HG03439 (cell line): ENCODE measurements at regions not wholly inside any gene's neighbourhood (a gene's known extent, or its start where the extent isn't known, plus 50 kb on each side); places are given as distances from the start of the nearest gene placed in this dataset.
"Not testable (repeated sequence)": the region's sequence is repeated elsewhere in the genome, so short reads cannot be mapped to it uniquely, and the experiment has no call there.

Experiments used
- ATAC-seq: cut with Tn5 transposase; IDR thresholded peaks from one replicate; pipeline ENCODE4 v1.9.1; 2021; ENCODE audit warnings: mild to moderate bottlenecking, moderate library complexity; ENCODE audit not compliant: unreplicated experiment

DNA sequence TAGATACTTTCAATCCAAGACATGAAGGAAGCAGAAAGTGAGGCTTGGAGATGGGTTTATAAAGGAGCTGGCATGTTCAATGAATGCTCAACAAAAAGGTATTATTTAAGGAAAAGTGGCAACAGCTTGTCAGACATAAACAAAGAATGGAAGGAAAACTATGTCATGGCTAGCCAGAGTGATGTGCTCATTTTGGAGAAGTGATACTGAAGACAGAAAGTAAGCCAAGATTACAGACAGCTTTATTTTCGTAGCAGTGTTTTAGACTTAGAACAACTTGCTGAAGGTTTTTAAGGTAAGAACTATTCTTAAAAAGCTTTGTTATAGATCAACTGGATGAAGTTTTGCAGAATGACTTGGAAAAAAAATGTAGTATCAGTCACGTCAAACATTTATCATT is 160.5 kb upstream of the FERD3L start:
- ATAC-seq: no peak

DNA sequence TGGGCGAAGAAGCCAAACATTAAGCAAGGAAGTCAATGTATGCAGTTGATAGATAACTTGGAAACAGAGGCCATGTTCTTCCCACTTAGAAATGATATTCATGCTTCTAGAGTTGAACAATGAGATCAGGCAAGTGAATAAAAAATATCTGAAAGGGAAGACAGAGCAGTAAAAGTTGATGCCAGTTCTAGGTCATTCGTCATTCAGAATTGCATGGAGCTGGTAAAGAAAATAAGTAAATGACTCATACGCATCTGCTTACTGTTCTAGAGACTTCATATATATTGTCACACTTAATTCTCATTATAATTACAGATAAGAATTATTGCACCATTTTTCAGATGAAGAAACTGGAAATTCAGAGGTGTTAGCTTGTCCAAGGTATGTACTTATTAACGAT is 158.9 kb upstream of the FERD3L start:
- no peak for ATAC-seq

GRCh38 chr7:19302731-19303130 is 157.5 kb upstream of the FERD3L start:
- no peak for ATAC-seq

DNA sequence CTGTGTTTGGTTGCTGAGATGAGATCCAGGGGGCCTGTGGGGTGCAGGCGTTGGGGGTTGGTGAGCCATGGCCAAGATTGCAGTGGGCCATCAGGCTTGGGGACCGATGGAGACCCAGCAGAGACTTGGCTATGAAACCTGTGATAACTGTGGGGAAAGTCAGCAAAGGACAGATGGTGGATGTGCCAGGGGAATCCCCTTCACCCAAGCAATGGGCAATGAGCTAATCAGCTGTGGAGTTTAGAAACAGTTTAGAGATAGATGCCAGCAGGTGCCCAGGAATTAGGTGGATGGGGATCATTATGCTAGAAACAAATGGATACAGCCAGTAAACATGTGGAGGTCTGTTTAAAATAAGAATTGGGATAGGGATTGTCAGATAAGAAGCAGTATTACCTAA is 151.4 kb upstream of the FERD3L start:
- ATAC-seq: no peak

DNA sequence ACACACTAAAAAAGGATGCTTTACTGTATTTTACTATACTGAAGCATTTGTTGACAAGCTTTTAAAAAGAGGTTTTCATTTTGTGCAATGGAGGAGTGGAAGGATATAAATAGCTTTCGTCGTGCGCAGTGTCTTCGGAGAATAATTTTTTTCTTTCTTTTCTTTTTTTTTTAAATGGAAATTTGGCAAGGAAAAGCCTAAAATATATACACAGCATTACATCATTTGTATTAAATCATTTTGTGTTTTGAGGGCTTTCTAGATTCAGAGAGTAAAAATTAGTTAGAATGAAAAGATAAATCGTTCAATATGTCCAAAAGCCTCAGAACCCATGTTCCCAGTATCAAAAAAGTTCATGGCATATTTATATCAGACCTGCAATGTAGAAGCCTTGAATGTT is 150.2 kb upstream of the FERD3L start:
- ATAC-seq: no peak

- ATAC-seq: no peak
These were observed 149.4 kb upstream of the FERD3L start for GRCh38 chr7:19294619-19295018.

- ATAC-seq: no peak
These were observed 148.2 kb upstream of the FERD3L start for GRCh38 chr7:19293431-19293830.

DNA sequence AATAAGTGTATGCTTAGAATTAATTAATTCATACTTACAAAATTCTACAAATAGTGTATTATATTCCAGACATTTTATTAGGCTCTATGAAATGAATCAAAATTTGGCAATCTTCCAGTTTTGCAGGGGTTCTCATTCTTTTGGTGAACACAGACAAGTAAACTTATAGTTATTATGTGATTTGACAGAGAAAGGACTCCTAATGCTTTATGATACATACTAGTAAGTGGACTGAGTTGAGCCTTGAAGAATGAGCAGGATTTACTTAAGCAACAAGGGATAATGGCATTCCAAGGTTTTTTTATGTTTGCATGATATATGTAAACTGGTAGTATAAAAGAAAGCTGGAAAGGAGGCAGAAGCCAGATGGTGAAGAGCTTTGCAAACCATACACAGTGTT is 145.7 kb upstream of the FERD3L start:
- ATAC-seq: no peak

DNA sequence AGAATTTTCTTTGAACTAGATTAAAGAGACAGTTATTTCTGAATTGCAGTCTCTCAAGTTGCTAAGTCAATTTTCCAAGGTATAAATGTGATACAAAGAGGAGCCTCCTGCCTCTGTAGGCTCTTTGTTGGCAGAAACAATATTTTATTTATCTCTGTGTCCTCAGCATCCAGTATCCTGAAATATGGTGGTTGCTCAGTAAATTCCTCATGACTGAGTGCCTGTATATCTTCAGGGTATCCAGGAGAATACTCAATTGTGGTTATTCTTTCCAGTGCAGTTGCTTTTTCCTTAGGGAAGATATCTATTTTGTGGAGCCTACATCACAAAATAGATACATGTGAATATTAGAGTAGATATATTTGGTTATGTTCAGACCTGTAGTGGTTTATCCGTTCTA is 144.8 kb upstream of the FERD3L start:
- ATAC-seq: no peak

GRCh38 chr7:19284596-19285300 is 139.5 kb upstream of the FERD3L start:
- ATAC-seq: no peak

DNA sequence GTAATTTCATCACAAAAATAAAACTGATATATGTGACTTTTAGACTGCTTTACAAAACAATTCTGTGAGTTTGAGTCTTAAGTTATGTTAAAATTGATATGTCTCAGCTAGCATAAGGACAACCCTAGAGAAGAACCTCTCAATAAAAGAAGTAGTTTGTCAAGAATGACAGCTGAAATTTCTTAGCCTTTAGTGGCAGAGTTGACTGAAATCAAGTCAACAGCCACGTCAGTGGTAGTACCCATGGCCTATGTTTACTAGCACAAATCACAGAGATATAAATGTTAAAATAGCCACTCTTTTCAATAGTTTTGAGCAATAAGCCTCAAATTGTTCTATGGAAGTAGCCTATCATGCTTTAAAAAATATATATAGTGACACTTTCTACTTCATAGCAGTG is 138.9 kb upstream of the FERD3L start:
- no peak for ATAC-seq

DNA sequence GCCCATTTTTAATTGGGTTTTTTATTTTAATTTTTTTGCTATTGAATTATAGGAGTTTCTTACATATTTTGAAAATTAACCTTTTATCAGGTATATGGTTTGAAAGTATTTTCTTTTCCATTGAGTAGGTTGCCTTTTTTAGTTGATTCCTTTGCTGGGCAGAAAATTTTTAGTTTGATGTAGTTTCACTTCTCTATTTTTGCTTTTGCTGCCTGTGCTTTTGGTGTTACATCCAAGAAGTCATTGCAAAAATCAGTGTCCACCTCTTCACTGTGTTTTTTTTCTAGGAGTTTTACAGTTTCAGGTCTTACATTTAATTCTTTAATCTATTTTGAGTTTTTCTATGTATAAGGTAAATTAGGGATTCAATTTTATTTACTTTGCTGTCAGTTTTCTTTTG is 129.8 kb upstream of the FERD3L start:
- no peak for ATAC-seq

- ATAC-seq: not testable (repeated sequence)
These were observed 127.1 kb upstream of the FERD3L start for GRCh38 chr7:19272329-19272728.

- ATAC-seq: no peak
These were observed 124.1 kb upstream of the FERD3L start for GRCh38 chr7:19269301-19269700.

- no peak for ATAC-seq
These were observed 123.5 kb upstream of the FERD3L start for GRCh38 chr7:19268737-19269136.

DNA sequence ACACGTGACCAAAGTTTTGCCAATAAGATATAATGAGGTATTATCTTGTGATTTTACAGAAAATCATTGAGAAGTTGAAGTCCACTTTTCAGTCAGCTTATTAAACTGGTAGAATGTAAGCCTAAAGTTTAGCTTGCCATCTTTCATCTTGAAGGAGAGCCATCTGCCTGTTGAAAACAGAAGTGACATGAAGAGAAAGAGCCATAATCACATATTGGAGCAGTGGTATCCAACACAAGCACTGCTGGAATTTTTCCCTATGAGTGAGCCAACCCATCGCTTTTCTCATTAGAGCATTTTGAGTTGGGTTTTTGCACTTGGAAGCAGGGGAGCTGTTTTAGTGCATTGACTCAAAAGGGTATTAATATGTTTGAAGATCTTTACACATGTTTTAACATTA is 117.6 kb upstream of the FERD3L start:
- no peak for ATAC-seq

DNA sequence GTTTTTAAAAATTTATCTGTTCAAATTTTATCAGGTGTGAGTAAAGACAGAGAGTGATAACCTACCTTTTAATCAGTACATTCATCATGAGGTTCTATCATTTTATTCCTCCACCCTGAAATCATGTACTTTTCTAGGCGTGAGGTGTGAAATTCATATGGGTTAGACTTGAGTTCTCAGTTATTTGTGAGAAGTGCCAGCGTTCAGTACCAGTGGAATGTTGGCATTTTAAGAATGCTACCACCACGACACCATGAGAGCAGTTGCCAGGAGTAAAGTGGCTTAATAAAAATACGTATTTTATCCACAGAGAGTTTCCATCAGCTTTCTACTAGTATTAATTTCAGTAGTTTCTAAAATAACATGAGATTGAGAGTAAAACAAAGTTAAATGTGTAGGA is 104.1 kb upstream of the FERD3L start:
- no peak for ATAC-seq

GRCh38 chr7:19248681-19249080 is 103.5 kb upstream of the FERD3L start:
- ATAC-seq: no peak

- no peak for ATAC-seq
These were observed 102.9 kb upstream of the FERD3L start for GRCh38 chr7:19248115-19248514.

DNA sequence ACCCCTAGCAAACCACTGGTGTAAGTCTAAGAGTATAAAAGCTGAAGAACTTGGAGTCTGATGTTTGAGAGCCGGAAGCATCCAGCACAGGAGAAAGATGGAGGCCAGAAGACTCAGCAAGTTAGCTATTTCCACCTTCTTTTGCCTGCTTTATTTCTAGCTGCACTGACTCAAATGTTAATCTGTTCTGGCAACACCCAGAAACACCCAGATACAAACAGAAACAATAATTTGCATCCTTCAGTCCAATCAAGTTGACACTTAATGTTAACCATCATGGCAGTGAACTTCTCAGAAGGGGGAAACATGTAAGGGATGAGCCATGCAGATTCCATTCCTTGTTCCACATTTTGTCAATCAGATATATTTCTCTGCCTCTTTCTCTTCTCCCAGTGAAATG is 101.8 kb upstream of the FERD3L start:
- ATAC-seq: no peak

DNA sequence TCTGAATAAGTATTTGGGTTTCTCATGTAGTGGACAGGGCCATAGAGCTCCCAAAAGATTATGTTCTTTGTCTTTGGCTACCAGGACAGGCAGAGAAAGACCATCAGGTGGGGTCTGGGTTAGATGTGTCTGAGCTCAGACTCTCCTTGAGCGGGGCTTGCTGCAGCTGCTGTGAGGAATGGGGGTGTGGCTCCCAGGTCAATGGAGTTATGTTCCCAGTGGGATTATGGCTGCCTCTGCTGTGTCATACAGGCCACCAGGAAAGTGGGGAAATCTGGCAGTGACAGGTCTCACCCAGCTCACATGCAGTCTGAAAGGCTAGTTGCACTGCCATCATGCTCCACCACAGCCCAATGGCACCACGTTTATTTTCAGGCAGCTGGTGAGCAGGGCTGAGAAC is 97.0 kb upstream of the FERD3L start:
- ATAC-seq: no peak

DNA sequence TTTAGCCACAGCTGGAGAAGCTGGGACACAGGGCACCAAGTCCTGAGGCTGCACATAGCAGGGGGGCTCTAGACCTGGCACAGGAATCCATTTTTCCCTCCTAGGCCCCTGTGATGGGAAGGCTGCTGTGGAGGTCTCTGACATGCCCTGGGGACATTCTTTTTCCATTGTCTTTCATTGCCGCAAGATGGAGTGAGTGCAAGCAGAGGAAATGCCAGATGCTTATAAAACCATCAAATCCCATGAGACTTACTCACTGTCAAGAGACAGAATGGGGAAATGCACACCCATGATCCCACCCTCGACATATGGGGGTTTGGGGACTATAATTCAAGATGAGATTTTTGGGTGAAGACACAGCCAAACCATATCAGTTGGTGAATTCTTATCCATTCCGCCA is 94.7 kb upstream of the FERD3L start:
- no peak for ATAC-seq

- no peak for ATAC-seq
These were observed 90.5 kb upstream of the FERD3L start for GRCh38 chr7:19235680-19236079.
